GM12892 (cell line): ENCODE measurements at regions not wholly inside any gene's neighbourhood (a gene's known extent, or its start where the extent isn't known, plus 50 kb on each side); places are given as distances from the start of the nearest gene placed in this dataset.

ENCODE experiments used
- POLR2A ChIP-seq: IDR thresholded peaks from 2 replicates; pipeline ENCODE4 v1.6.1; 2011; ENCODE audit warnings: low read depth, low read length, control low read depth
- POLR2AphosphoS5 ChIP-seq: IDR thresholded peaks from 2 replicates; pipeline ENCODE4 v1.6.1; 2011; ENCODE audit warnings: low read depth, low read length, control low read depth
- TAF1 ChIP-seq: IDR thresholded peaks from 2 replicates; pipeline ENCODE4 v1.6.1; 2011; ENCODE audit warnings: low read depth, mild to moderate bottlenecking, control low read depth, low read length, borderline replicate concordance

DNA sequence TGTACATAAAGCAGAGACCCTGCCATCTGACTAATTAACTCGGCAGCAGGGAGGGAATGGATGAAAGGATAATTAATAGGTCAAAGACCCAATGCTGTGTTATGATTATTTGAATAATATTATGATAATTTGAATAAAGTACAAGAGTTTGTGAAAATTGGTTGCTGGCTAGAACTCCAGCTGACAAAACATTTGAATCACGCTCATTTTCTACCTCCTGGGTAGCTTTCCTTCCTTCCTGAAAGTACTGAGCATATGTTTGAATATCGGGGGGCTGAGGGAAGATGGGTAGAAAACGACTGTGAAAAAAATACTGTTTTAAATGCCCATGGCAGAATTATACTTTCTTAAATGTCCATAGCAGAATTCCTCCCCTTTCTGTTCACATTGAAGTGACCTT, 243.6 kb upstream of the RBMS1 start:
- TF ChIP-seq POLR2A (no peak), POLR2AphosphoS5 (no peak), TAF1 (no peak)
